H9 (cell line): ENCODE measurements at regions not wholly inside any gene's neighbourhood (a gene's known extent, or its start where the extent isn't known, plus 50 kb on each side); places are given as distances from the start of the nearest gene placed in this dataset.

Experiments
- DNase-seq: peaks from one replicate; pipeline ENCODE4 v3.0.0-alpha.2; 2017
- H2AFZ ChIP-seq: one replicate; pipeline ENCODE4 v1.6.1; 2013; ENCODE audit warnings: mild to moderate bottlenecking, low read length, control low read depth, moderate library complexity
- H2AK5ac ChIP-seq: 2 replicates; pipeline ENCODE4 v1.6.1; 2013; ENCODE audit warnings: low read length, control low read depth, mixed read lengths; ENCODE audit not compliant: insufficient read length
- H2BK120ac ChIP-seq: one replicate; pipeline ENCODE4 v1.6.1; 2013; ENCODE audit warnings: low read depth, mild to moderate bottlenecking, low read length, control low read depth, inconsistent platforms; ENCODE audit not compliant: poor library complexity, severe bottlenecking
- H2BK12ac ChIP-seq: 2 replicates; pipeline ENCODE4 v1.6.1; 2013; ENCODE audit warnings: low read length, control low read depth, mixed read lengths, low read depth; ENCODE audit not compliant: insufficient read length
- H2BK15ac ChIP-seq: 2 replicates; pipeline ENCODE4 v1.6.1; 2013; ENCODE audit warnings: low read depth, low read length, control low read depth
- H2BK20ac ChIP-seq: one replicate; pipeline ENCODE4 v1.6.1; 2013; ENCODE audit warnings: low read depth, mild to moderate bottlenecking, low read length, control low read depth, inconsistent platforms; ENCODE audit not compliant: poor library complexity, severe bottlenecking
- H2BK5ac ChIP-seq: 2 replicates; pipeline ENCODE4 v1.6.1; 2013; ENCODE audit warnings: low read length, control low read depth, mixed read lengths; ENCODE audit not compliant: insufficient read length
- H3K14ac ChIP-seq: 2 replicates; pipeline ENCODE4 v1.6.1; 2013; ENCODE audit warnings: low read length, control low read depth; ENCODE audit not compliant: insufficient read depth
- H3K18ac ChIP-seq: 2 replicates; pipeline ENCODE4 v1.6.1; 2013; ENCODE audit warnings: low read depth, mild to moderate bottlenecking, mixed read lengths, low read length, control low read depth; ENCODE audit not compliant: insufficient read length
- H3K23ac ChIP-seq: 2 replicates; pipeline ENCODE4 v1.6.1; 2013; ENCODE audit warnings: low read length, control low read depth, mixed read lengths, low read depth; ENCODE audit not compliant: insufficient read length
- H3K23me2 ChIP-seq: 2 replicates; pipeline ENCODE4 v1.6.1; 2013; ENCODE audit warnings: low read depth, mild to moderate bottlenecking, mixed read lengths, low read length, control low read depth; ENCODE audit not compliant: insufficient read length, poor library complexity, severe bottlenecking
- H3K27ac ChIP-seq: 2 replicates; pipeline ENCODE4 v1.5.1; 2013; ENCODE audit warnings: low read length, control low read depth, mixed read lengths, low read depth; ENCODE audit not compliant: insufficient read length
- H3K27me3 ChIP-seq: 2 replicates; pipeline ENCODE4 v1.6.1; 2013; ENCODE audit warnings: low read length, control low read depth, inconsistent platforms; ENCODE audit not compliant: insufficient read depth
- H3K4ac ChIP-seq: 2 replicates; pipeline ENCODE4 v1.6.1; 2013; ENCODE audit warnings: low read depth, mild to moderate bottlenecking, control low read depth, inconsistent platforms, low read length, moderate library complexity
- H3K4me1 ChIP-seq: 2 replicates; pipeline ENCODE4 v1.6.1; 2013; ENCODE audit warnings: low read length, control low read depth, inconsistent platforms; ENCODE audit not compliant: insufficient read depth
- H3K4me2 ChIP-seq: 2 replicates; pipeline ENCODE4 v1.6.1; 2013; ENCODE audit warnings: low read length, control low read depth, mixed read lengths; ENCODE audit not compliant: insufficient read length, insufficient read depth
- H3K56ac ChIP-seq: 2 replicates; pipeline ENCODE4 v1.6.1; 2013; ENCODE audit warnings: low read depth, mild to moderate bottlenecking, mixed read lengths, low read length, control low read depth; ENCODE audit not compliant: insufficient read length
- H3K79me1 ChIP-seq: 2 replicates; pipeline ENCODE4 v1.6.1; 2013; ENCODE audit warnings: low read depth, mild to moderate bottlenecking, moderate library complexity, low read length, control low read depth, inconsistent platforms; ENCODE audit not compliant: insufficient read depth, poor library complexity, severe bottlenecking
- H3K79me2 ChIP-seq: 2 replicates; pipeline ENCODE4 v1.6.1; 2013; ENCODE audit warnings: low read length, control low read depth, inconsistent platforms; ENCODE audit not compliant: insufficient read depth
- H3K9ac ChIP-seq: 2 replicates; pipeline ENCODE4 v1.6.1; 2013; ENCODE audit warnings: low read length, control low read depth, mixed read lengths; ENCODE audit not compliant: insufficient read length; ENCODE audit errors: extremely low read depth
- H3K9me3 ChIP-seq: one replicate; pipeline ENCODE4 v1.6.1; 2013; ENCODE audit warnings: low read depth, low read length, inconsistent platforms; ENCODE audit not compliant: control insufficient read depth
- H3T11ph ChIP-seq: one replicate; pipeline ENCODE4 v1.6.1; 2013; ENCODE audit warnings: mild to moderate bottlenecking, low read length, control low read depth, inconsistent platforms
- H4K20me1 ChIP-seq: one replicate; pipeline ENCODE4 v1.6.1; 2013; ENCODE audit not compliant: control insufficient read depth, insufficient read length, insufficient read depth
- H4K5ac ChIP-seq: 2 replicates; pipeline ENCODE4 v1.6.1; 2013; ENCODE audit warnings: low read depth, mild to moderate bottlenecking, mixed read lengths, low read length, control low read depth; ENCODE audit not compliant: insufficient read length
- H4K8ac ChIP-seq: replicated peaks from 2 replicates; pipeline ENCODE4 v1.6.1; 2013; ENCODE audit warnings: low read length, control low read depth, mixed read lengths, low read depth; ENCODE audit not compliant: insufficient read length
- H4K91ac ChIP-seq: 2 replicates; pipeline ENCODE4 v1.6.1; 2013; ENCODE audit warnings: low read depth, mild to moderate bottlenecking, moderate library complexity, mixed read lengths, low read length, control low read depth; ENCODE audit not compliant: insufficient read length
- H3K27ac Mint-ChIP-seq, 3 experiments: 2 replicates in 2 of 3; 3 replicates in 1 of 3; pipeline ENCODE4 v1.8.0; 2020 to 2021; ENCODE audit warnings: mixed read lengths in 3 of 3, mild to moderate bottlenecking in 1 of 3, moderate library complexity in 1 of 3
- H3K27me3 Mint-ChIP-seq: 2 replicates; pipeline ENCODE4 v1.8.0; 2021; ENCODE audit warnings: low read depth, mild to moderate bottlenecking, moderate library complexity, mixed read lengths
- H3K36me3 Mint-ChIP-seq, 3 experiments: 2 replicates in 2 of 3; 3 replicates in 1 of 3; pipeline ENCODE4 v1.8.0; 2020 to 2021; ENCODE audit warnings: low read depth in 3 of 3, mixed read lengths in 3 of 3; ENCODE audit not compliant: insufficient read depth in 1 of 3
- H3K4me1 Mint-ChIP-seq, 2 experiments: 2 replicates each; pipeline ENCODE4 v1.8.0; 2020; ENCODE audit warnings: mixed read lengths in 2 of 2
- H3K4me3 Mint-ChIP-seq, 2 experiments: 2 replicates in 1 of 2; 3 replicates in 1 of 2; pipeline ENCODE4 v1.8.0; 2020 to 2021; ENCODE audit warnings: mild to moderate bottlenecking in 2 of 2, mixed read lengths in 2 of 2, moderate library complexity in 1 of 2
- H3K9me3 Mint-ChIP-seq, 2 experiments: 2 replicates in 1 of 2; 3 replicates in 1 of 2; pipeline ENCODE4 v1.8.0; 2020; ENCODE audit warnings: mild to moderate bottlenecking in 2 of 2, mixed read lengths in 2 of 2, moderate library complexity in 1 of 2
- CTCF ChIP-seq: fragments of 200-600 bp; sonication (generic); conservative IDR thresholded peaks from 3 replicates; pipeline ENCODE4 v1.8.0; 2021; ENCODE audit warnings: antibody characterized with exemption, mild to moderate bottlenecking
- WGBS: extraction: QIAGEN DNeasy Blood & Tissue Kit; methylation state at CpG from one replicate; pipeline ENCODE4 v1.1.7; 2013; ENCODE audit warnings: missing lambda C conversion rate, low lambda C conversion rate, mixed read lengths; ENCODE audit not compliant: insufficient read length; ENCODE audit errors: extremely low coverage; 5-methylcytosine and 5-hydroxymethylcytosine counted together

- Histone ChIP-seq H2BK15ac (no peak overlapping the region), H4K91ac (no peak overlapping the region), H3K14ac (no peak overlapping the region), H3K79me1 (no peaks in the 10 kb centered on the region), H2BK20ac (no peak overlapping the region), H3K4me1 (peaks cover 20% of the 10 kb centered on the region; the same call in 1 of the 2 replicates), H3K23ac (no peak overlapping the region), H3K4me2 (no peak overlapping the region), H3K27me3 (no peaks in the 10 kb centered on the region), H3K9ac (no peak overlapping the region), H2BK12ac (no peak overlapping the region), H2AK5ac (no peak overlapping the region), H3K18ac (no peak overlapping the region), H3T11ph (no peak overlapping the region), H3K23me2 (no peaks in the 10 kb centered on the region), H3K27ac (no peak overlapping the region), H4K20me1 (no peaks in the 10 kb centered on the region), H3K56ac (no peak overlapping the region), H4K5ac (no peak overlapping the region), H2BK5ac (no peak overlapping the region), H2AFZ (no peak overlapping the region), H3K79me2 (no peaks in the 10 kb centered on the region), H4K8ac (no peak overlapping the region), H3K9me3 (no peaks in the 10 kb centered on the region), H3K4ac (no peak overlapping the region), H2BK120ac (no peak overlapping the region)
- Mint-ChIP-seq H3K4me3 (no peak overlapping the region), H3K27me3 (no peaks in the 10 kb centered on the region; the same call in 1 of the 2 replicates), H3K36me3 (no peaks in the 10 kb centered on the region), H3K4me1 (peaks cover 35 to 47% of the 10 kb centered on the region in 2 experiments), H3K27ac (no peak overlapping the region), H3K9me3 (no peaks in the 10 kb centered on the region)
- WGBS = no CpG with 5 or more reads among the region's 6 CpGs
- TF ChIP-seq CTCF = no peak
- DNase-seq = no peak
Observed at GRCh38 chr13:44819772-44820171, 169.5 kb downstream of the NUFIP1 start.
